Posterior vena cava (tissue), 2 donors: ENCODE measurements at regions not wholly inside any gene's neighbourhood (a gene's known extent, or its start where the extent isn't known, plus 50 kb on each side); places are given as distances from the start of the nearest gene placed in this dataset.
"Not testable (repeated sequence)": the region's sequence is repeated elsewhere in the genome, so short reads cannot be mapped to it uniquely, and the experiment has no call there.

Experiments
- DNase-seq: peaks from one replicate; pipeline ENCODE4 v3.0.0-alpha.2; 2020; ENCODE audit warnings: low spot score
- intact Hi-C, 2 donors: fragments of 100-400 bp; cut with DNase I; formaldehyde crosslinking; loops; one replicate each; pipeline versions ENCODE4 v1.14.1 to v1.14.2; 2022 to 2023
- donor health status: DM: yes; HTN: yes; CAD: no.
- donor health status: DM: yes; HTN: yes; CAD: no.

DNA sequence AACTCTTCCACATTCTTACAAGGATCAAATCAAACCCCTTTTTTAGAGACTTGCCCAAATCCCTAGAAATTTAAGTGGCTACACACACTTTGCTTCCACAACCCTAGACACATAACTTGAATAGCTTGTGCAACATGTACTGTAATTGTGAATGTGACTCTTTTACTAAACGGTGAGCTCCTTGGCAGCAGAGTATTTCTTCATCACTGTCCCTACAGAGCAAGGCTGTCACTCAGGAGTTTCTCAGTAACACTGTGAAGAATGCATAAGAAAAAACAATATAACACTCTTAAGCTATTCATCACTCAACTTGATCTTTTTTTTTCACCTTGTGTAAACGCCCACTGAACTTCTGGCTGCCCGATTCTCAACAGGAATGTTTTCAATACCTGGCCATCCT is 53.8 kb upstream of the ADAMTS18 start:
- intact Hi-C loops, result no loop called here
- DNase-seq, result no peak

GRCh38 chr16:77491091-77491490 is 56.3 kb upstream of the ADAMTS18 start:
- no peak for DNase-seq
- intact Hi-C loops, result no loop called here

- no peak for DNase-seq
- intact Hi-C loops, result no loop called here
Measured at GRCh38 chr16:77496934-77497333, 62.1 kb upstream of the ADAMTS18 start.

DNA sequence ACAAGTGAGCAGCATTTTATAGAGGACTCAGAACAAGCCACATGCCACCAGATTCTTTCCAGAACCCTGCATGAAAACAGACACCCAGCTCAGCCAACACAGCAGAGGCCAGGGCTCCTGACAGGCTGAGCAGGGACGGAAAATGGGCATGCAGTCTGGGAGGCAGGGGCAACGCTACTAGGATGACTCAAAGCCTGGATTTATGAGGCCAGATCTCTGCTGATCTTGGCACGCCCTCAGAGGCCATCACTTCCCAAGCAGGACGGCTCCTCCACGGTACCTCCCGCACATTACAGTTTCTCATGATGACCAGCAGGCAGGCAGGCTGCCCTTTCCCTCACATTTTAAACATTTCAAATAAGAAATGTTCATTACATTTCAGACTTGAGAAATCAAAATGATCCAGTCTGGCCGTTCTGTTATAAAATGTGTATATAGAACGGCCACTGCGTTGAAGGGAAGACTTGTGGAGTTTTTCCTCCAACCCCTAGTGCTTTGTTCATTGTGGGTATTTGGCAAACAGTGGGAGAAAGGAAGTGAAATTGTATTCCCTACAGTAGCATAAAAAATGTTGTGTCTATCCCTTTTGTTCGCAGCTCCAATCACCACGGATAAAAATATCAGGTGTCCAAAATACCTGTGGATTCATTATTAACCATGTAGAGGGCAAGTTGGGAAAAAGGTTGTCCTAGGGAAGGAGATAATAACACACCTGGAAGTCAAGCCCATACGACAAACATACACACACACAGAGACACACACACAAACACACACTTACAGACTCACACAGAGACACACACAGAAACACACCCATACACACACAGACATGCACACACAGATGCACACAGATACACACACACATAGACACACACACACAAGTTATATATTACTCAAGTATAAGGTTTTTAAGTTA is 64.8 kb upstream of the ADAMTS18 start:
- intact Hi-C loops, result no loop called here
- DNase-seq, result peak; percentile 83

- intact Hi-C loops, result no loop called here
- DNase-seq, result no peak
Measured at GRCh38 chr16:77500286-77500598, 65.4 kb upstream of the ADAMTS18 start.

DNA sequence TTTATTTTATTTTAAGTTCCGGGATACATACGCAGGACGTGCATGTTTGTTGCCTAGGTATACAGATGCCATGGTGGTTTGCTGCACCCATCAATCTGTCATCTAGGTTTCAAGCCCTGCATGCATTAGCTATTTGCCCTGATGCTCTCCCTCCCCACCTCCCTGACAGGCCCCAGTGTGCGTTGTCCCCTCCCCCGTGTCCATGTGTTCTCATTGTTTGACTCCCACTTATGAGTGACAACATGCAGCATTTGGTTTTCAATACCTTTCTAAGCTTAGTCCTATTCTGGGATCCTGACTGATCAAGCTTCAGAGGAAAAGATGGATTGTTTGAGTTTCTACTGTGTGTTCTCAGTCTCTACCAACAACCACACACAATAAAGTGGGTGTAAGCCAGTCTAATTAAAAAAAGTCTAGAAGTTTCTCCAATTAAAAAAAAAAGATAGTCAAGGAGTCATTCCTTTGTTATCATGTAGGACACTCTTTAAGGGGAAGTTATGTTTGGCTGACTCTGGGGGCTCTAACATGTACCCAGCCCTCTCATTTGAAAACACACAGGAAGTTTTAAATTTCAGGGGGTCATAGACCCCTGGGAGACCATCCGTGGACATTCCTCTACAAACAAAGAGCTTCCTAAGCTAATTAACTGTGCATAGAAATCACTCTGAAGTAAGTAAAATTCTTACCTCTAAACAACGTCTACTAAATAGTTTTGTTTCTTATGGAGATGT is 66.3 kb upstream of the ADAMTS18 start:
- intact Hi-C loops, result no loop called here
- DNase-seq, result no peak

- intact Hi-C loops, result no loop called here
- no peak for DNase-seq
Measured at GRCh38 chr16:77502448-77502847, 67.6 kb upstream of the ADAMTS18 start.

DNA sequence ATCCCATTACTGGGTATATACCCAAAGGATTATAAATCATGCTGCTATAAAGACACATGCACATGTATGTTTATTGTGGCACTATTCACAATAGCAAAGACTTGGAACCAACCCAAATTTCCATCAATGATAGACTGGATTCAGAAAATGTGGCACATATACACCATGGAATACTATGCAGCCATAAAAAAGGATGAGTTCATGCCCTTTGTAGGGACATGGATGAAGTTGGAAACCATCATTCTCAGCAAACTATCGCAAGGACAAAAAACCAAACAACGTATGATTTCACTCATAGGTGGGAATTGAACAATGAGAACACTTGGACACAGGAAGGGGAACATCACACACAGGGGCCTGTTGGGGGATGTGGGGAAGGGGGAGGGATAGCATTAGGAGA is 71.7 kb upstream of the ADAMTS18 start:
- DNase-seq, intact Hi-C loops: not testable (repeated sequence)

- intact Hi-C loops, result no loop called here
- no peak for DNase-seq
Measured at GRCh38 chr16:77509051-77509450, 74.2 kb upstream of the ADAMTS18 start.

- no peak for DNase-seq
- intact Hi-C loops, result no loop called here
Measured at GRCh38 chr16:77509796-77510195, 75.0 kb upstream of the ADAMTS18 start.

DNA sequence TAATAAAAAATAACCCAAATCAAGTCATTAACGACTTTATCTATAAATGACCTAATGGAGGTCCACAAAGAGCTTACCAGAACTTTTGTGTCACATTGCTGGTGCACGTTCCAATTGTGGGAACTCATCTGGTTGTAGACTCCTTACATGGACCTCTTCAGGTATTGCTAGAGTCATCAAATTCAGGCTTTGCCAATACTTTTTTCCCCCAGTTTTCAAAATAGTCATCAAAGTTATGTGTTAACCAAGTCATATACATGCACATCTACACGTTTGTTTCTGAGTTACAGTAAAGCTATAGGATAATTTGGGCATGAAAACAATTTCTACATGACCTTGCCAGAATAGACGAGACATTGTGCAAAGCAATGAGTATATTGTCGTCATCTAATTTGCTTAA is 76.2 kb upstream of the ADAMTS18 start:
- intact Hi-C loops, result no loop called here
- DNase-seq, result no peak

GRCh38 chr16:77514500-77515220 is 79.8 kb upstream of the ADAMTS18 start:
- intact Hi-C loops, result no loop called here
- DNase-seq, result no peak

- intact Hi-C loops, DNase-seq: not testable (repeated sequence)
Measured at GRCh38 chr16:77525226-77525625, 90.4 kb upstream of the ADAMTS18 start.

DNA sequence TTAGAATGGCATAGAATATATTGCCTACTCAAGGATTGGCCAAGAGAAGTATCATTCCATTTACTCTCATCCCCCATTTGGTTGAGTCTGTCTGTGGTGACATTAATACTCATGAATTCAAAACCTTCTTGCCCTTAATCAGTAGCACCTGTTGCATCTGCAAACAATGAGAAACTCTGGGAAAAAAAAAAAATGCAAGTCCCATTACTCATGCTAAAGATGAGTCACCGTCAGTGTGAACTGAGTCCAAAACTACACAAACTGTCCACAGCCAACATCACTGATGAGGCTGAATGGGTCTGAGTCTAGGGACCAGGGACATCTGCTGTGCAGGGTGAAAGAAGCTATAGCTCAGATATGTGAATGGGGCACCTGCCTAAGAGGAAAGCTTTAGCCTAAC is 96.9 kb upstream of the ADAMTS18 start:
- no peak for DNase-seq
- intact Hi-C loops, result no loop called here

DNA sequence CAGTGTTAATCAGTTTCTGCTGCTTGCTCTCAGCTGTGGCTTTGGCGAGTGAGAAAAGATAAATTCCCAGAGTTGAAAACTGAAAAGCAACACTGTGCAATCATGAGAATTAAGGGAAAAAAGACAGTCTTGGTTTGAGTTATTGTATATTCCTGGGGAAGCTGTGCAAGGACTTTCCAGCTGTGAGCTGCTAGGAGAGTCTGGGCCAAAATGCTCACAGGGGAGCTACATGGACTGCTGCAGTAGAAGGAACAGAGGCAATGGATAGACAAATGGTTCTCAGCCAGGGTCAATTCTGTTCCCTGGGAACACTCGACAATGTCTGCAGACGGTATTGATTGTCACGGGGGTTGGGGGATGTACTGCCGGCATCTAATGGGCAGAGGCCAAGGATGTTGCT is 102.0 kb upstream of the ADAMTS18 start:
- DNase-seq, result no peak
- intact Hi-C loops, result no loop called here

DNA sequence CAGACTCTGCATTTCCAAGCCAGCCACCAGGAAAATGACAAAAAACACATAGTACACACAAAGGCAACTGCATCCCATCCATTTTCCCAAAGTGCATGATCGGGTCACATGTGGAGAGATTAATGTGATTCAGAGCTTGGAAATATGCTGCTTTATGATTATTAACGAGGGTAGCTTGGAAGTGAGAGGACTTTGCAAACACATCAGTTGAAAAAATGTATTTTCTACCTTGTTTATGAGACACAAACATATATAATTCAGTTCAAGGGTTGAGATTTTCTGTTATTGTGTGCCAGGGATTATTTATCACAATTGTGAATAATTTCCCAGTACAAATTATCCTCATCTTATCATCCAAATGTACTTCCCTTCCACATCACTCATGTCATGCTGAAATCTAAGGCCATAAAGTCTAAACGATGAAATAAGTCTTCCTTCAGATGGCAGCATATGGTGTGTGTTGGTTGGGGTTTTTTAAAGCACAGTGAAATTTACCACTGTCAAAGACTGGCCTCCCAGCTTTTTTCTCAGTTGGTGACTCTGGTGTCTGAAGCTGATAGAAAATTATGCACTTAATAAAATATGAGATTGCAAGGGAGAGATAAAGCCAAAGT is 104.7 kb upstream of the ADAMTS18 start:
- no peak for DNase-seq
- intact Hi-C loops, result no loop called here

DNA sequence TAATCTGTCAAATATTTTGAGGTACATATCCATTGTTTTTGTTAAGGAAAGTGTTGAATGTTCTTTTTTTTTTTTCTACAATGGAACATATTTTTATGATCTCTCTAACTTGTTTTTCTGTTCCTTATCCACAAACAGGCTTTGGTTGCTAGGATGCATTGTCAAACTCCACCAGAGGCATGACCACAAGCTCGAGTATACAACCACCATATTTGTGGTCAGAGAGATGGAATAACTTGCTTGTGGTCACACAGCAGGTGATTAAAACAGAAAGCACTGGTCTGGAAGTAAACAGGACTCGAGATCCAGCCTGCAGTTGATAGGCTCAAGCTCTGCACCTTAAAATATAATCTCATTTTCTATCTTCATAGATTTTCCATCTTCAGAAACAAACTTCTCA is 105.8 kb upstream of the ADAMTS18 start:
- intact Hi-C loops, result no loop called here
- DNase-seq, result no peak

DNA sequence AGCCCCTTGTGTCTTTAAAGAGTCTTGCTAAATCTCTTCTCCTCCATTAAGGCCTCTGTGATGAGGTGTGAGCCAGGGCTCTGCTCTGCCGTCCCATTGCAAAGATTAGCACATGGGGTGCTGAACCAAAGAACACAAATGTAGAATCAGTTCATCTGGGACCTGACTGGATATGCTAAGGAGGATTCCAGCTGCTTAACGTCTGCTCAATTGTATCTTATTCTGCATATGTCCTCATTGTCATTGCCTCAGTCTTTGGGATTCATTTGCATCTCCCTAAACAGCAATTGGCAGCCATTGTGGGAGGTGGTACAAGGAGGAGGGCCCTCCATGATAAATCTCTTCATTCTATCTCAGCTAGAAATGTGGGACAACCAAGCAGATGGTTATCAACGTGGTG is 106.3 kb upstream of the ADAMTS18 start:
- no peak for DNase-seq

GRCh38 chr16:77548151-77548550 is 113.3 kb upstream of the ADAMTS18 start:
- DNase-seq, result no peak
- intact Hi-C loops, result no loop called here

More for the DNA sequence above, 106.3 kb upstream of the ADAMTS18 start:
- intact Hi-C loops, result no loop called here

- no peak for DNase-seq
- intact Hi-C loops, result no loop called here
Measured at GRCh38 chr16:77548766-77549165, 113.9 kb upstream of the ADAMTS18 start.
